ENCODE measurements at regions not wholly inside any gene's neighbourhood (a gene's known extent, or its start where the extent isn't known, plus 50 kb on each side); places are given as distances from the start of the nearest gene placed in this dataset.
A peak's percentile ranks its signal among the peaks of the same experiment; 100 is the strongest.
"Not testable (repeated sequence)": the region's sequence is repeated elsewhere in the genome, so short reads cannot be mapped to it uniquely, and the experiment has no call there.

DNA sequence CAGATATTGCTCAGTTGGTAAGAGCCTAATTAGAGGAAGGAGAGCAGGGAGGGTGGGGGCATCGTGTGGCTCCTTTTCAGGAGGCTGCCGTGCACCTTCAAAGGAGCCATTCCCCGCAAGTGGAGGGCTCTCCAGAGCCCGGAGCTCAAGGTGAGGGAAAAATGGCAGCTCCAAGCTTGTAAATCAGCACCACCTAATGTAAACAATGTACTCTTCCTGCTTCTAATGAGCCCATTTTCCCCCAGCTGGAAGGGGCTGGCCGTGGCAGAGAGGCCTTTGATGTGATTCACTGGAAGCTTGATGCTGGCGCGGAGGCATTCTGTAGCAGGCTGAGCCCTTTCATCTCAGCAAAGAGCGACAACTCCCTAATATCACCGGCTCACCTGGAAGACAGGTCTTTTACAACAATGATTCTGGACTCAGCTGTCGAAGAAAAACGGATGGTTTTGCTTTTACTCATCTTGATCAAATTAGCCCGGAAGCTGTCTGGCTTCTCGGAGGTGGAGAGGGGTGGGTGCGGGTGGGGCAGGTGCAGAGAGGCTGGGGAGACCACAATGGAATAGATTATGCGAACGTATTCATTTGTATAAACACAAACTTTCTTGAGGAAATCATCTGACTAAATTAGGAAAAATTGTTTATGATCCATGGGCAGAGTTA, 112.5 kb downstream of the RRAGC start:
- peak; percentile 51 for DNase-seq

DNA sequence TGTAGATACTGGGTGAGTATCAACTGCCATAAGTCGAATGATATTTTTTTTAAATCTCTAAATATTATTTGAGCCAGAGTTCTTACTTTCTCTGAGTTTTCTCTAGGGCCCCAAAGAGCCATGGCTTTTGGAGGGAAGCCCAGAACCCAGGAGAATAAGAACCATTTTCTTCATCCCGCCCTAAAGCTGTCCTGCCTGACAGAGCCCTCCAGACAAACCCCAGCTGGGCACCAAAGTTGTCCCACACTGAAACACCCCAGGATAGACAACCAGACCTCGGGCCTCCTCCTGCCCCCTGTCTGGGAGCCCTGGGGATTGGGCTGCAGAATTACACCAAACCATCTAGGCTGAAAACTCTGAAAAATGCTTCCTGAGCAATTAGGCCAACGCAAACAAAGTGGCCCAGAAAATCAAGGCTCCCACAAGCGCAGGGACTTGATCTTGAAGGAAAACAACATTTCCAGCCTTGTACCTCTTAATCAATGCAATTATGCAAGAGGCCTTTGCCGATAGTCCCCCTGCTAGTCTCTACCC, 113.1 kb downstream of the RRAGC start:
- DNase-seq = no peak

DNA sequence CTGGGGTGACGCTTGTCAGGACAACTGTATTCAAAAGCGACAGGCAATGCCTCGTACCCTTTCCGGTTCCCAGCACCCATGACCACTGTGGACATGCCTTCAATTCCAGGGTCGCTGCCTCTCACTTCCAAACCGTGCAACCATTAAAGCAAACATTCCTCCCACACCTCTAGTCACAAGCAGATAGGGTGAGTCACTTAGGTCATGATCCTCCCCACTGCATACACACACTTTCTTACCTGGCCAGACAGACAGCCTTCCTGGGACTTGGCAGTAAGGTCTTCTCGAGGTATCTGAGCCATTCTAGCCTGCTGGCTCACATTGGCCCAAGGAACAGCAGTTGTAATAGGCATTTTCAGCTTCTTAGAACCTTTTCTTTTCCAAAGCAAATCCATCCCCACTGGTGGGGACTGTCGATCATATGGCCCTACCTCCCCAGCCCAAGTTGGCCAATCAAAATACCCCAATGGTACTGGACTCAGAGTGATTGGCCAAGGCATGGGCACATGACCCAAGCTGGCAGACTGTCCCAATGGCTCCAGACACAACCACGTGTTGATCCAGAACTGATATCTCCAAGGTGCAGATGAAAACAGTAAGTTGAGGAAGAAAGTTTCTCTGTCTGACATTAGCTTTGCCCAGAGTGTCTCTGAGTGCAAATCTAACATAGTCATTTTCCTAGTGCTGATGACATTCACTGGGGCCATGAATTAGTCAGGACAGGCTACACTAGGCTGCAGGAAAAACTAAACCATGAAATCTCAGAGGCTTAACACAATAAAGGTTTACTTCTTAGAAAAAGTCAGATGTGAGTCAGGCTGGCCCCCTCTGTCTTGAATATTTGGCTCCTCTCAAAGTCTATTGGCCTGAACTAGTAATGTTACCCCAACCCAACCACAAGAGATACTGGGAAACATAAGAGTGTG, 113.8 kb downstream of the RRAGC start:
- peak; percentile 69 for DNase-seq

DNA sequence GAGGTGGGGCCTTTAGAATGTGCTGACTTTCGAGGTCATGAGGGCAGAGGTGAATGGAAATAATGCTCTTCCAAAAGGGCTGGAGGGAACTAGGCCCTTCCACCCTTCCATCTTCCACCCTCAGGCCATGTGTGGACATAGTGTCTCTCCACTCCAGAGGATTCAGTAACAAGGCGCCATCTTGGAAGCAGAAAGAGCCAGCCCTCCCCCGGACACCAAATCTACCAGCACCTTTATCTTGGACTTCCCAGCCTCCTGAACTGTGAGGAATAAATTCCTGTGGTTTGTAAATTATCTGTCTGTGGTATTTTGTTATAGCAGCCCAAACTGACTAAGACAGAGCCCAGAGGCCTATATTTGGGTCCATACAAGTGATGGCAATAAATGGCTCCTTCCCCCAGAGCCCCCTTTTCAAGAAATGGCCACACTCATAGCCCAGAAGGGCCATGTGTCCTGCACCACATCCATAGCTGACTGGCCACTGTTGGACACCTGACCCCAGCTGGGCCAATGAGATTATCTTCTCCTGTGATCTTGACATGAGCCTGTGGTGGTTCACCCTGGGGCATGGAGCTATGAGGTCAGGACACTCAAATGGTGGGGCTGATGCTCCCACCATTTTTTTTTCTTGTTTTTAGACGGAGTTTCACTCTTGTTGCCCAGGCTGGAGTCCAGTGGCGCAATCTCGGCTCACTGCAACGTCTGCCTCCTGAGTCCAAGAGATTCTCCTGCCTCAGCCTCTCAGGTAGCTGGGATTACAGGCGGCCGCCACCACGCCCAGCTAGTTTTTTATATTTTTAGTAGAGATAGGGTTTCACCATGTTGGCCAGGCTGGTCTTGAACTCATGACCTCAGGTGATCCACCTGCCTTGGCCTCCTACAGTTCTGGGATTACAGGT, 114.9 kb downstream of the RRAGC start:
- DNase-seq = no peak

DNA sequence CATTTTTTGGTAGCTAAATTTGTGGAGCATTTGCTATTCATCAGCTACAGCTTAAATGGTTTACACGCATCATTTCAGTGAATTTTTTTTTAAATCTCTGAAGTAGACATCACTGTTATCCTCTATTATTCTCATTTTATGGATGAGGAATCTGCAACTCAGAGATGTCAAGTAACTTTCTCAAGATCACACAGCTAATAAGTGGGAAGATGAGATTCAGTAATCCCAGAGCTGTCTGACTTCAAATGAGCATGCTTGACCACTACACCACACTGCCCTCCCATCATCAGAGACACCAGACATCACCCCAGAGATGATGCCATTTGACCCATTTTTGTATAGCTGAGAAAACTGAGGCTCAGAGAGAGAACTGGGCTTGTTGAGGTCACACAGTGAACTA, 116.4 kb downstream of the RRAGC start:
- DNase-seq = no peak

DNA sequence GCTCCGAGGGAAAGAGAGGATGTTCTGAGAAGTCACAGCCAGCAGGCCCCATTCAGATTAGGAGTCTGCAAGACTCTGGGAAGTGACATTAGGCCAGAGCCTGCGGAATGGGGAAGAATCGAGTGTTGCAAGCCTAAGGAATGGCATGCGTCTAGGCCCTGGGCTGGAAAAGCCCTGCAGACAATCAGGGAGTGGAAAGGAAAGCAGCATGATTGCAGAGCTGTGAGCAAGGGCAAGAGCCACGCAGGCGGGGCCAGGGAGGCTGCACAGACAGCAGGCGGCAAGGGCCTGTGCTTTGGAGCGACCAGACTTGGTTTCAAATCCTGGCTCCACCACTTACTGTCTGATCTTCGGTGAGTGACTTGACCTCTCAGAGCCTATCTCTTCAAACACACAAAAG, 118.2 kb downstream of the RRAGC start:
- DNase-seq = no peak

DNA sequence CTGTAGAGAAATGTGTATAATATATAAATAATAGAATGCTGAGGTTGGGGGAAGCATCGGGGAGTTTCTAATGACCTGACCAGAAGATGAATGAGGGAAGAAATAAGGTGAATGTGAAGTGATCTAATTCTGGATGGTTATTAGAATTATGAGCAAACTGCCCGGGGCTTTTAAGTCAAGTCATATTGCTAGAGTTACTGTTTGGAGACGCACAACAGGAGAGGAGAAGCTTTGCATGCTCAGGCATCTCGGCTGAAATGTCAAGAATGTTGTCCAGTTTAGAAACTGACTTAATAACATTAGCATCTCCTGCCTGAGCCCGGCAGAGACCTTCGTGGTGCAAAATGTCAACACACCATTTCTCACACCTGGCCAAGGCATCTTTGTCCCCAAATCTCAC, 119.1 kb downstream of the RRAGC start:
- no peak for DNase-seq

DNA sequence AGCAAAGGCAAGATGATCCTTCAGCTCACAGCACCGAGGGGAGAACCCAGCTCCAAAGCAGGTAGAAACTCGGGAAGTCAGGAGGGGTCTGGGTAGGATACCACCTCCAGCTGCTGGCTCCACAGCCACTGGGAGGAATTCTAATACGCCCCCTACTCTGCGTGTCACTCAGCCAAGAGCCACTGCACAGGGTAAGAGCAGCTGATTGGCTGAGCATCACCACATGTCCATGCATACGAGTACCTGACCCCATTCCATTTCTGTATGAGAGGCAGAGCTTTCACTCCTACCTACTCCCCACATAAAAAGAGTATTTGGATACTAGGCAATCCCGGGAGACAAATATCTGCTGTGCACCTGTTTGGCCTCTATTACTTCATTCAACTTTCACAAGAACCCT, 121.4 kb downstream of the RRAGC start:
- no peak for DNase-seq

DNA sequence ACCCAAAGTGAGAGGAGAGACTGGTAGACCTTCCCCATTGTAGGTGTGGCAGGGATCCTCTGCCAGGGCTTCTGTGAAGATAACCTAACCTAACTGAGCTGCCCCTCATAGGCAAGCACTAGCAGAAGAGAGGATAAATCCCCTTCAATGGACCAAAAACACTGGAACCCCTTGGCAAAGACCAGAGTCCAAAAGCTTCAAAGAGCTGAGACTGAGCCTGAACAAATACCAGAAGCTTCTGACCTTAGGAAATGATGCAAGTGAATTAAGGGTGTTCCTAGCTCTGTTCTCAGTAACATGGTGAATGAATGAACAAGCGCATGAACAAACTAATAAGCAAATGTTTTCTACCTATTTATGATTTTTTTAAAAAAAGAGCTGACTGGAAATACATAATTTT, 123.2 kb downstream of the RRAGC start:
- DNase-seq = no peak

DNA sequence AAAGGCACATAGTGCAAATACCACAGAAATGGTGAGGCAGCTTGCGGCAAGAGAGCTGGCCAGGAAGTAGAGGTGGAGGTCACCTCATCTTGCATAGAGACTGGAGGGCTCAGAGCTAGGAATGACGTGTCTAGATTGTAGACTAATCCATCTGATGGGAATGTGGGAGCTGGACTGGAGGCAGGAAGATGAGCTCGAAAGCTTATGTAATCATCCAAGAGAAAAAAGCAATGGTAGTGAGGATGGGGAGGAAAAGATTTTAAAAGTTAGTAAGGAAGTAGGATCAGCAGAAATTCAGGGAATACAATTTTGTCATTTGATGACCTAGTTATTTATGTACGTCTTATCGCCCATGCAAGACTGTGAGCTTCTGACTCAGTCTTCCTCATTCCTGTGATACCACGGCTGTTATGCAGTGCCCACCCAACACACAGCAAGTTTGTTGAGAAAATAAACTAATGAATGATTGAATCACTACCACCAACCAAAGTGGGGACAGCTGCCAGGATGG, 123.9 kb downstream of the RRAGC start:
- DNase-seq = no peak

DNA sequence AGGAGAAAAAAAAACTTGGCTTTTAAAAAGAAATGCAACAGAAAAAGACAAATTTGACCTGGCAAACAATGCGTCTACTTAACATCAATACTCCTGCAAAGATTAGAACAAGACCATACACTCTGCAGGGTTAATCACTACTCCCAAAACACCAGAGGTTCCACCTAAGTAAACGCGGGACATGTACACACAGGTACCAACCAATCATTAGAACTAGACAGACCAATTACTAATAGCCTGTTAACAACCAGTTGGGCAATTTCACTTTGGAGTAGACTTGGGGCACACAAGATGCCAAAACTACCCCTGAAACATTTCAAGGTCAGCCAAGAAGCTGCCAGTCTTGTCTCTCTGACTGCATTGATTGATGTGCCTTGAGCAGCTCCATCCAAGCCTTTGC, 125.8 kb downstream of the RRAGC start:
- DNase-seq = no peak

DNA sequence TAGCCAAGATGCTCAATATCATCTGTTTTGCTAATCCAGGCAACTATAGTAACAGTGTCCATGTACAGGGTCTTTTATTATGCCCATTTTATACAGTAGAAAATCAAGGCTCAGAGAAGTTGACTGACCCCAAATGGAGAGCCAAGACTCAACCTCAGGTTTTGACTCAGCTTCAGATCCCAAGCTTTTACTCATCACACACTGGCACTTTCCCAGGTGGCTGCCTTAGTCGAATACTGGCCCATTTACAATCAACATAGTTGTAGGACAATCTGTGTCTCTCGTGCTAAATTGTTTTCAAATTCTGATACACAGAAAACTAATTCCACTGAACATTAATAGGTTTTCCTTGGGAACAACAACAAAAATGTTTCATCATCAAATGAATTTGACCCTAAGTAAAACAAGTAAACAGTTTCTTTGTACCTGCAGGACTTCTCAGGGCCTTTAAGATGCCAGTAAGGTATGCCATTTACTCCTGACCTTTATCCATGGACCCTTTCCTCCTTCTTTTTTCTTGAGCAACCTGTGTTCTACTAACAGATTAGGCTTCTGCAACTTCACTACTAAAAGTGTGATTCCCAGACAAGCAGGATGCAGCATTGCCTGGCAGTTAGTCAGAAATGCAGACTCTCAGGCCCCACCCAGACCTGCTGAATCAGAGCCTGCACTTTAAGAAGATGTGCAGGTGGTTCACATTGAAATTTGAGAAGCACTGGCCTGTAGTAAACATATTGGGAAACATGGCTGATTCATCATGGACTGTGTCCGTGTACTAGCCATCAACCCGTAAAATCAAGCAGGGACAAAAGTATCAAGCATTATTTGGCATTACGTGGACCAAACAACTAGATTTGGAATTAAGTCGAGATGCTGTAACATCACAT, 128.8 kb downstream of the RRAGC start:
- no peak for DNase-seq

DNA sequence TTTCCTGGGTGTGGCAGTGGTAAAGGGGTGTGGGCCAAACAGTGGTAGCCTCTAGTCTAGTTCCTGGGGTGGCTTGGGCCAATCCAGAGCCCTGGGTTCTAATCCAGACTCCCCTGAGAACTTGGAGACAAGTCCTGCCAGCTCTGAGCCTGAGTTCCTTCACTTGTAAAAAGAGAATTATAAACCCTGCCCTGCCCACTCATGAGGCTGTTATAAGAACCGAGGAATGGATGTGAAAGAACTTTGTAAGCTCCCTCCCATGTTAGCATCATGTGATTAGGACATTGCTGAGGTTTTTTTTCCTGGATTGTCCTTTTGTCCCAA, 131.0 kb downstream of the RRAGC start:
- DNase-seq = no peak

DNA sequence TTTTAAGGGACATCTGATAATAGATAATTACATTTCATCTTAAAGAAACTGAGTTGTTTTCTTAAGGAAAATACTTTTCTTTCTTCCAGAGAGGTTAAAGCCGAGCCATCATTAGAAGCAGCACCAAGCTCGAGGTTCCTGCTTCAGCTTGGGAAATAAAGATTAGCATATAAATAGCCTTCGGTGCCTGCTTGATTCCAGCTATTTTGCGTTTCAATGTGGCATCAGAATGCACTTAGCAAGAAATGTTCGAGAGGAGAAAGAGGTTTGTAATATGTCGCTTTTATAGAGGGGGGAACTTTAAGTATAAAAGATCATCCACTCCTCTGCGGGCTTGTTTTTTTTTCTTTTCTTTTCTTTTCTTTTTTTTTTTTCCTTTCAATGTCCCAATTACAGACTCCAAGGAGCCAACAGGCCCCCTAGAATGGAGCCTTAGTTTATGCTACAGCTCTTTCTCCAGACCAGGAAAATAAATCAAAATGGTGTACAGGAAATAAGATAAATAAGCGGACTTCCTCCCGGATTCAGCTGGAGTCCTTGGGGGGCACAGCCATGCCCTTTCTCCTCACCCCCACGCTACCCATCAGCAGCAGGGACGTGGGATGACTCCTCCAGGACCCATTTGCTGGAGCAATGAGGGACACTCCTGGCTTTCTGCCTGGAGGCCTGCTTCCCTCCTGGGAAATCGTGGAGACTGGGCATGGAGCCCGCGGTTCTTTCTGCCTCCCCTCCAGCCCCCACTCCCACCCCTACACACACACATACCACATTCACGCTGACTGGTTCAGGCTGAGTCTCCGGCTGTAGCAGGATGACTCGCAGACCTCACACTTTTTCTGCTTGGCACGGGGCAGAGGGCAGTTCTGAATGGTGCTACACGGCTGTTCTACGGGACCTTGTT, 131.6 kb downstream of the RRAGC start:
- peak; percentile 12 for DNase-seq

DNA sequence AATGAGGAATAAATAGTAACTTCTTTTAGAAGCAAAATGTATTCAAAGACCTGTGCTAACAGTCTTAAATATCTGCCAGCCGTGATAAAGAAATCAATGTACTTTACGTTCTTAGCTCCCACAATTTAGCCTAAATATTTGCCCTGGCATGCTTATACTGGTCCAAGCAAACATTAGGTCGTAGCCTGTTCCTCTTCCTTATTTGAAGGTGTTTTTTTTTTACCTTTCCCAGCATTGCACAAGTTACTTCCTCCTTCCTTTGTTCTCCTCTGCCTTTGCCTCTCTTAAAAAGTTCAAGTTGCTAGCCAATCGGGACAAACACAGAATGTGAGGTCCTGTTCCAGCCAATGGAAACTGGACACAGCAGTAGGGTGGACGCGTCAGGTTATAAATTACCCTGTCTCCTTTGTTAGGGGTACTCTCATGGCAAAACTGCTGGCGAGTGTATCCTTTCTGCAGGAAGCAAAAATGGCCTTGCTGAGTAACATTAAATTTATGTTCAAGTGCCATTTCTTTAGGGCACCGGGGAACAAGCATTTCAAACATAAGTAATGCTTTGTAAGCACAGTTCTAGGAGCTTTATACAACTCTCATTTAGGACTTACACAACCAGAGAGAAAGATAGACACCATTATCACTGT, 134.1 kb downstream of the RRAGC start:
- not testable (repeated sequence) for DNase-seq

DNA sequence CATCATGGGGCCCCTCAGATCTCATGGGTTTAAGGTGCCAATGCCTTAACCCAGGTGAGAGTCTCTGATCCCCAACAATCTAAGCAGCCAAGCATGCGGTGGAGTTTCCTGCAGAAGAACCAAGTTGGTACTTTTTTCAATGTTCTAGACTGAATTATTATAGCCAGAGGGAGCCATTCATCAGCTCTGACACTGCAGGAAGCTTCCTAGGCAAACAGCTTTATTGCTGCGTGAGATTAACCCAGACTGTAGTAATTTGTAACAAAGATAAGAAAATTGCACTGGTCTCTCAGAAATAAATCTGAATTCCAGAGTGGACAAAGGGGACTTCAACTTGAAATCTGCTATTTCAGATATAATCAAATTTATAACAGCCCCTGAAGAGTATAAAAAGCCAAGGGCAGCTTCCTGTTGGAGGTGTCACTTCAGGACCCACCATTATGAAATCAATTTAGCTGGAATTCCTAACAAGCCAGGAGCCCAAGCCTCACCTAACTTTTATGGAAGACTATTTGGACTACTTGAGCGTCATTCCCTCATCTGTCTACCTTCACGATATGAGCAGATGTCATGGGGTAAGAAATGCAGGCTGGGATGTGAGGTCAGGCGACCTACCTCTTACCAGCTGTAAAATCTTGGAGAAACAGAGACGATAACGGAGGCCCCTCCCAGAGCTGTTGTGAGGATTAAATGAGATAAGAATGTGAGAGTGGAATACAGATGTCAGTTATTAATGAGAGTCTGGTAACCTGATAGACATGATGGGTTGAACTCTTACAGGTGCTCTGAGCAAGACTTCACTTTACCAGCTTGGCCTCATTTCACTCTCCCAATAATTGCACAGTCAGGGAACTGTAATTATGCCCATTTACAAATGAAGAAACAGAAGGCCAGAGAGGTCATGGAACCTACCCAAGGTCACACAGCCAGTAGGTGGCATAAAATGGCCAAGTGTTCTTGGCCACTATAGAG, 135.1 kb downstream of the RRAGC start:
- no peak for DNase-seq

DNA sequence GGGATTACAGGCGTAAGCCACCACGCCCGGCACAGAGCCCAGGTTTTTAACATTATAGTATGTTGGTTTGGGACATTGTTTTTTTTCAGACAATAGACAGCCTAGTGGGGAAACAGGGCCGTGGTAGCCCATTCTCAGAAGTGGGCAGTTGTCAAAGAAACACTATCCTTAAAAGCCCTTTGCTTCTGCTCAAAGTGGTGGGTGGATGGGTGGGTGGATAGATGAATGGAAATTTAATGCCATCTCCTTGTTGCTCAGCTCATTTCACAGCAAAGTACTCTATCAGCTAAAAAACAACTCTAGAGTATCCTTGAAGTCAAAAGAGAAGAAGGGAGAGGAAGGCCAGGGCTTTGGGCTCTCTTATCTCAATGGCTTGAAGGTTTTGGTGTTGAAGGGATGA, 137.8 kb downstream of the RRAGC start:
- DNase-seq = no peak

DNA sequence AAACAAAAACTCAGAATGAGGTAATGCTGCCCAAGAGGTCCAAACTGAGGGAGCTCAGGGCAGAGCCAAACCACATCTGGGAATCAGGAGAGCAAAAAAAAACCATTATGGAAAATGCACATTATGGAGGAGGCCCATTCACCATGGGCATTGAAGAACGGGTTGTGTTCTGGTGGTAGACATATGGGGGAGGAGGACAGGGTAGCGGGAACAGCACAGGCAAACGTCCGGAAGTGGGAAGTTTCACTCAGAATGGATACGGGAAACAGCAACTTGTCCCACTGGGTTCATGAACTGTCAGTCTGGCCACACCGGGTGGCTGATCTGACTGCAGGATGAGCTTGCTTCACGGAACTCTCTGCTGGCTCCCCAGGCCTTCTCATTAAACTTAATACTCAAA, 139.7 kb downstream of the RRAGC start:
- DNase-seq = no peak

DNA sequence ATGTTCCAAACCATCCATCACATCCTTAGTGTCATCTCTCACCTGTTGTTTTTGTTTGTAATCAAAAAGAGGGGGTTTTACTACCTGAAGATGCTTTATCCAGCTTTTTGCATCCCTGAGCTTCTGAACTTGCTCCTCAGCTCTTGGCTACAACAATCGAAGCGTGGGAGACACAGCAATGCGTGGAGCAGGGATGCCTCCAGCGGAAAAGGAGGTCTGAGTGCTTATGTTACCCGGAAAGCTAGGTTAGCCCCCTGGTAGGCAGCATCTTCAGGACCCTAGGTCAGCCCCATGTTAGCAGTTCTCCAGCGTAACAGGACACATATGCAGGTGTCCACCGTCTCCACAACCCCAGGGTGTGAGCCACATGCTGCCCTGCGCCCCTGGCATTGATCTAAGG, 141.5 kb downstream of the RRAGC start:
- DNase-seq = no peak

Data from activated CD4-positive, alpha-beta T cell treated with anti-CD3 and anti-CD28 coated beads, Interleukin-10, Interleukin-2, amounts not matched to agents 100 ng/mL and 50 ng/mL, durations not matched to agents 16 hours and 8 hours (primary cell).